ENCODE measurements at regions not wholly inside any gene's neighbourhood (a gene's known extent, or its start where the extent isn't known, plus 50 kb on each side); places are given as distances from the start of the nearest gene placed in this dataset.
"Not testable (repeated sequence)": the region's sequence is repeated elsewhere in the genome, so short reads cannot be mapped to it uniquely, and the experiment has no call there.

GRCh38 chr2:158866082-158866481 is 71.0 kb downstream of the DAPL1 start:
- not testable (repeated sequence) for H3K27me3 Mint-ChIP-seq, DNase-seq, H3K4me3 Mint-ChIP-seq, H3K27ac Mint-ChIP-seq, H3K4me1 Mint-ChIP-seq, ATAC-seq, H3K9me3 Mint-ChIP-seq

- H3K27ac Mint-ChIP-seq, H3K4me1 Mint-ChIP-seq, ATAC-seq, H3K27me3 Mint-ChIP-seq, DNase-seq, H3K4me3 Mint-ChIP-seq, H3K9me3 Mint-ChIP-seq: not testable (repeated sequence)
These were observed 72.5 kb downstream of the DAPL1 start for GRCh38 chr2:158867531-158868191.

- H3K27me3 Mint-ChIP-seq, H3K4me3 Mint-ChIP-seq, H3K27ac Mint-ChIP-seq, H3K4me1 Mint-ChIP-seq, H3K9me3 Mint-ChIP-seq, DNase-seq, ATAC-seq: not testable (repeated sequence)
These were observed 73.3 kb downstream of the DAPL1 start for GRCh38 chr2:158868386-158868785.

GRCh38 chr2:158869122-158869521 is 74.0 kb downstream of the DAPL1 start:
- not testable (repeated sequence) for H3K4me3 Mint-ChIP-seq, H3K27ac Mint-ChIP-seq, H3K27me3 Mint-ChIP-seq, DNase-seq, H3K9me3 Mint-ChIP-seq, ATAC-seq, H3K4me1 Mint-ChIP-seq

GRCh38 chr2:158869609-158870008 is 74.5 kb downstream of the DAPL1 start:
- H3K27me3 Mint-ChIP-seq, H3K9me3 Mint-ChIP-seq, ATAC-seq, H3K27ac Mint-ChIP-seq, DNase-seq, H3K4me3 Mint-ChIP-seq, H3K4me1 Mint-ChIP-seq: not testable (repeated sequence)

GRCh38 chr2:158878003-158878402 is 82.9 kb downstream of the DAPL1 start:
- ATAC-seq: no peak
- no peaks in the 10 kb centered on the region for H3K27me3 Mint-ChIP-seq
- no peaks in the 10 kb centered on the region for H3K9me3 Mint-ChIP-seq
- DNase-seq: no peak
- no peaks in the 10 kb centered on the region for H3K4me1 Mint-ChIP-seq
- H3K4me3 Mint-ChIP-seq: no peak overlapping the region
- no peak overlapping the region for H3K27ac Mint-ChIP-seq

GRCh38 chr2:158879229-158879903 is 84.2 kb downstream of the DAPL1 start:
- Mint-ChIP-seq H3K4me3 (no peak overlapping the region), H3K9me3 (no peaks in the 10 kb centered on the region), H3K27ac (no peak overlapping the region), H3K4me1 (no peaks in the 10 kb centered on the region), H3K27me3 (no peaks in the 10 kb centered on the region)
- ATAC-seq: no peak
- no peak for DNase-seq

GRCh38 chr2:158882297-158882696 is 86.1 kb upstream of the TANC1 start:
- Mint-ChIP-seq H3K27ac (no peak overlapping the region), H3K9me3 (no peaks in the 10 kb centered on the region), H3K27me3 (no peaks in the 10 kb centered on the region), H3K4me1 (peaks cover 8% of the 10 kb centered on the region), H3K4me3 (no peak overlapping the region)
- DNase-seq (no peak), ATAC-seq (no peak)

- ATAC-seq, H3K4me3 Mint-ChIP-seq, DNase-seq, H3K27ac Mint-ChIP-seq, H3K9me3 Mint-ChIP-seq, H3K27me3 Mint-ChIP-seq: not testable (repeated sequence)
- H3K4me1 Mint-ChIP-seq: peaks cover 16% of the 10 kb centered on the region
These were observed 83.9 kb upstream of the TANC1 start for GRCh38 chr2:158884552-158884951.

GRCh38 chr2:158885018-158885678 is 83.3 kb upstream of the TANC1 start:
- DNase-seq: peak; percentile 24 to 64
- not testable (repeated sequence) for H3K27ac Mint-ChIP-seq, H3K9me3 Mint-ChIP-seq, H3K27me3 Mint-ChIP-seq, H3K4me3 Mint-ChIP-seq, ATAC-seq
- H3K4me1 Mint-ChIP-seq: peaks cover 16% of the 10 kb centered on the region

GRCh38 chr2:158885679-158886050 is 82.8 kb upstream of the TANC1 start:
- not testable (repeated sequence) for H3K27ac Mint-ChIP-seq, H3K4me3 Mint-ChIP-seq, H3K9me3 Mint-ChIP-seq, ATAC-seq, DNase-seq, H3K27me3 Mint-ChIP-seq
- peaks cover 16% of the 10 kb centered on the region for H3K4me1 Mint-ChIP-seq

- Mint-ChIP-seq H3K9me3 (peaks cover 5 to 9% of the 10 kb centered on the region in 2 donors), H3K4me3 (no peak overlapping the region), H3K4me1 (peaks cover 16% of the 10 kb centered on the region), H3K27ac (no peak overlapping the region), H3K27me3 (no peaks in the 10 kb centered on the region)
- peak; percentile 81 for ATAC-seq
- no peak for DNase-seq
These were observed 79.1 kb upstream of the TANC1 start for GRCh38 chr2:158889135-158889853.

GRCh38 chr2:158890296-158890905 is 78.0 kb upstream of the TANC1 start:
- Mint-ChIP-seq H3K27ac (no peak overlapping the region), H3K4me3 (no peak overlapping the region), H3K9me3 (peaks cover 5 to 9% of the 10 kb centered on the region in 2 donors), H3K27me3 (no peaks in the 10 kb centered on the region), H3K4me1 (peaks cover 11% of the 10 kb centered on the region)
- ATAC-seq (no peak), DNase-seq (no peak)

- no peak overlapping the region for H3K4me3 Mint-ChIP-seq
- DNase-seq (no peak), ATAC-seq (peak; percentile 35)
These were observed 75.4 kb upstream of the TANC1 start for GRCh38 chr2:158893026-158893425.

GRCh38 chr2:158893474-158893873 is 75.0 kb upstream of the TANC1 start:
- Mint-ChIP-seq H3K4me1 (peaks cover 8% of the 10 kb centered on the region), H3K27me3 (no peaks in the 10 kb centered on the region), H3K9me3 (peaks cover 5 to 9% of the 10 kb centered on the region in 2 donors), H3K4me3 (no peak overlapping the region), H3K27ac (peak overlapping the region; percentile 34)
- DNase-seq (no peak), ATAC-seq (no peak)

More at GRCh38 chr2:158893026-158893425, 75.4 kb upstream of the TANC1 start:
- H3K27ac Mint-ChIP-seq: peak overlapping the region; percentile 13 to 50
- peaks cover 8% of the 10 kb centered on the region for H3K4me1 Mint-ChIP-seq
- H3K27me3 Mint-ChIP-seq: no peaks in the 10 kb centered on the region
- peaks cover 5 to 9% of the 10 kb centered on the region in 2 donors for H3K9me3 Mint-ChIP-seq
